K562 (cell line): ENCODE measurements at regions not wholly inside any gene's neighbourhood (a gene's known extent, or its start where the extent isn't known, plus 50 kb on each side); places are given as distances from the start of the nearest gene placed in this dataset.

Source experiments
- ATAC-seq: fragments of 200-7000 bp; cut with Tn5 transposase; 3 replicates; pipeline ENCODE4 v1.9.1; 2020; ENCODE audit warnings: moderate library complexity
- BruUV-seq: library from RNA; stranded (reverse); fragments of 400-500 nt; replicated peaks from 2 replicates; lab custom pipeline; 2021; lab: Mats Ljungman, UMichigan
- CTCF ChIA-PET: fragments of 300-600 bp; formaldehyde crosslinking; extraction: SDS; loops from one replicate; lab custom pipeline; 2021; ENCODE audit warnings: low intra/inter-chr PET ratio; lab: Yijun Ruan, JAX
- POLR2A ChIA-PET: fragments of 300-600, 350-650 bp; sonication (Branson Sonifier 250); formaldehyde crosslinking; extraction: SDS; loops from one replicate; lab custom pipeline; 2021; ENCODE audit warnings: antibody characterized with exemption, inconsistent platforms; lab: Yijun Ruan, JAX
- DNase-seq, 4 experiments: peaks; one replicate each; pipeline versions ENCODE4 v3.0.0 to v3.0.0-alpha.2; 2011 to 2018; ENCODE audit warnings: low spot score in 3 of 4, mixed read lengths in 3 of 4; ENCODE audit errors: extremely low read depth in 1 of 4
- FAIRE-seq: peaks from 2 replicates; lab custom pipeline; 2011; peaks lifted over from hg19 to GRCh38; lab: Jason Lieb, UNC
- H2AFZ ChIP-seq: 2 replicates; pipeline ENCODE4 v1.6.0; 2011; ENCODE audit warnings: low read depth, low read length, control low read depth, inconsistent platforms
- H3K27ac ChIP-seq: fragments of 200-600 bp; 3 replicates; pipeline ENCODE4 v1.8.0; 2011; ENCODE audit warnings: low read depth, mild to moderate bottlenecking, control low read depth, inconsistent platforms, low read length, moderate library complexity, mixed read lengths; ENCODE audit errors: extremely low read depth
- H3K27me3 ChIP-seq, 2 experiments: fragments of 300-600 bp in 1 of 2; 2 replicates in 1 of 2; 3 replicates in 1 of 2; pipeline versions ENCODE4 v1.6.0 to v1.8.0; 2011; ENCODE audit warnings: inconsistent platforms in 2 of 2, low read length in 2 of 2, mild to moderate bottlenecking in 1 of 2, mixed read lengths in 1 of 2, moderate library complexity in 1 of 2; ENCODE audit not compliant: control insufficient read depth in 2 of 2, insufficient read depth in 2 of 2
- H3K36me3 ChIP-seq: fragments of 300-600 bp; 3 replicates; pipeline ENCODE4 v1.8.0; 2011; ENCODE audit warnings: mild to moderate bottlenecking, low read length, inconsistent platforms; ENCODE audit not compliant: control insufficient read depth, insufficient read depth
- H3K4me1 ChIP-seq, 2 experiments: fragments of 200-600 bp in 1 of 2; replicated peaks in 1 of 2; 2 replicates in 1 of 2; 3 replicates in 1 of 2; pipeline versions ENCODE4 v1.5.1 to v1.8.0; 2011; ENCODE audit warnings: inconsistent platforms in 2 of 2, low read length in 2 of 2, mild to moderate bottlenecking in 1 of 2, mixed read lengths in 1 of 2, moderate library complexity in 1 of 2; ENCODE audit not compliant: control insufficient read depth in 2 of 2, insufficient read depth in 2 of 2
- H3K4me2 ChIP-seq: 2 replicates; pipeline ENCODE4 v1.6.1; 2011; ENCODE audit warnings: low read length, control low read depth, inconsistent platforms, mixed read lengths; ENCODE audit not compliant: insufficient read depth
- H3K4me3 ChIP-seq: fragments of 200-600 bp; sonication (generic), shearing (Covaris generic); 2 replicates; pipeline ENCODE4 v1.5.1; 2016; ENCODE audit warnings: control low read depth, inconsistent platforms
- H3K79me2 ChIP-seq: fragments of 200-600 bp; 3 replicates; pipeline ENCODE4 v1.8.0; 2011; ENCODE audit warnings: low read length, inconsistent platforms; ENCODE audit not compliant: control insufficient read depth, insufficient read depth
- H3K9ac ChIP-seq, 2 experiments: 2 replicates each; pipeline versions ENCODE4 v1.6.0 to v1.6.1; 2011; ENCODE audit warnings: low read depth in 2 of 2, low read length in 2 of 2, control low read depth in 1 of 2, inconsistent platforms in 1 of 2, mild to moderate bottlenecking in 1 of 2, mixed read lengths in 1 of 2; ENCODE audit not compliant: insufficient read depth in 1 of 2
- H3K9me1 ChIP-seq: one replicate; pipeline ENCODE4 v1.6.0; 2011; ENCODE audit warnings: inconsistent platforms, mild to moderate bottlenecking, low read length, moderate library complexity; ENCODE audit not compliant: control insufficient read depth, insufficient read depth
- H3K9me3 ChIP-seq: replicated peaks from 2 replicates; pipeline ENCODE4 v1.5.1; 2011; ENCODE audit warnings: low read depth, low read length, inconsistent platforms; ENCODE audit not compliant: control insufficient read depth, insufficient read depth
- H4K20me1 ChIP-seq: replicated peaks from 2 replicates; pipeline ENCODE4 v1.6.1; 2011; ENCODE audit warnings: low read length, inconsistent platforms, mixed read lengths; ENCODE audit not compliant: control insufficient read depth, insufficient read depth
- FOXM1 ChIP-seq, 2 experiments: fragments of 450-650 bp in 1 of 2; sonication (generic) in 1 of 2; formaldehyde crosslinking in 1 of 2; IDR thresholded peaks; 2 replicates each; pipeline versions ENCODE4 v1.6.1 to v1.9.0; 2017 to 2022; ENCODE audit warnings: low read depth in 2 of 2, mild to moderate bottlenecking in 2 of 2, missing genetic modification reagents in 1 of 2, moderate library complexity in 1 of 2
- GABPA ChIP-seq: fragments of 200-800 bp; sonication (Bioruptor generic); conservative IDR thresholded peaks from 2 replicates; pipeline ENCODE4 v1.6.1; 2016; ENCODE audit warnings: low read depth, missing genetic modification characterization, missing compliant biosample characterization
- MXI1 ChIP-seq: IDR thresholded peaks from 2 replicates; pipeline ENCODE4 v1.6.1; 2011; ENCODE audit warnings: low read depth, mild to moderate bottlenecking, improper control_type of control experiment, low read length
- MYNN ChIP-seq, 2 experiments: sonication (generic); formaldehyde crosslinking in 1 of 2; IDR thresholded peaks; 2 replicates each; pipeline versions ENCODE4 v1.5.0 to v1.6.1; 2016 to 2020; ENCODE audit warnings: antibody characterized with exemption in 1 of 2, missing genetic modification reagents in 1 of 2
- NFE2 ChIP-seq: IDR thresholded peaks from 2 replicates; pipeline ENCODE4 v1.6.1; 2014; ENCODE audit warnings: antibody characterized with exemption, low read depth
- PBX2 ChIP-seq, 2 experiments: IDR thresholded peaks in 1 of 2; conservative IDR thresholded peaks in 1 of 2; 2 replicates each; pipeline ENCODE4 v1.6.1; 2016; ENCODE audit warnings: low read depth in 2 of 2, mild to moderate bottlenecking in 1 of 2, missing compliant biosample characterization in 1 of 2, missing genetic modification characterization in 1 of 2, moderate library complexity in 1 of 2
- PCBP2 ChIP-seq: fragments of 200-400 bp; formaldehyde crosslinking; IDR thresholded peaks from 2 replicates; pipeline ENCODE4 v1.6.1; 2018; ENCODE audit warnings: low read length, low read depth, mild to moderate bottlenecking, moderate library complexity; ENCODE audit not compliant: poor library complexity, severe bottlenecking
- POLR2A ChIP-seq: fragments of 450-650 bp; conservative IDR thresholded peaks from 2 replicates; pipeline ENCODE4 v1.6.1; 2016
- SIN3A ChIP-seq, 2 experiments: fragments of 150-350 bp in 1 of 2; IDR thresholded peaks; 2 replicates each; pipeline ENCODE4 v1.6.1; 2011 to 2016; ENCODE audit warnings: borderline replicate concordance in 2 of 2, low read depth in 2 of 2, low read length in 2 of 2, mild to moderate bottlenecking in 2 of 2, moderate library complexity in 2 of 2; ENCODE audit not compliant: control insufficient read depth in 1 of 2
- SMAD1 ChIP-seq: fragments of 150-350 bp; IDR thresholded peaks from 2 replicates; pipeline ENCODE4 v1.6.1; 2014; ENCODE audit warnings: low read length, low read depth; ENCODE audit not compliant: partially characterized antibody
- TCFL5 ChIP-seq: fragments of 250-450 bp; sonication (Bioruptor Pico); conservative IDR thresholded peaks from 2 replicates; pipeline ENCODE4 v1.6.1; 2021; ENCODE audit warnings: mild to moderate bottlenecking, moderate library complexity, matching md5 sums
- ZNF253 ChIP-seq: fragments of 250-450 bp; sonication (Bioruptor Pico); conservative IDR thresholded peaks from 2 replicates; pipeline ENCODE4 v1.6.1; 2021; ENCODE audit warnings: mild to moderate bottlenecking
- ZNF354B ChIP-seq: fragments of 250-450 bp; sonication (Bioruptor Pico); IDR thresholded peaks from 2 replicates; pipeline ENCODE4 v1.4.0; 2020
- ZNF507 ChIP-seq: conservative IDR thresholded peaks from 2 replicates; pipeline ENCODE4 v1.6.1; 2017; ENCODE audit warnings: missing genetic modification characterization, missing compliant biosample characterization
- WGBS: fragments of 100-300 bp; shearing (Covaris generic); methylation state at CpG from one replicate; pipeline ENCODE4 v1.1.6; 2016; ENCODE audit warnings: low coverage, mixed read lengths; ENCODE audit not compliant: insufficient coverage; ENCODE audit errors: missing lambda C conversion rate; 5-methylcytosine and 5-hydroxymethylcytosine counted together
- in situ Hi-C: fragments of 300-500 bp; cut with MboI; formaldehyde crosslinking; loops from 4 replicates; pipeline ENCODE4 v1.15.0; 2018; ENCODE audit warnings: inconsistent platforms, mixed read lengths
- intact Hi-C: fragments of 100-400 bp; cut with micrococcal nuclease; formaldehyde crosslinking; loops from 2 replicates; pipeline ENCODE4 v1.14.2; 2022
- TF ChIP-seq, protein P1 (sequence below), 2 experiments: fragments of 450-650 bp in 1 of 2; IDR thresholded peaks; 2 replicates each; pipeline ENCODE4 v1.6.1; 2011 to 2017; ENCODE audit warnings: low read depth in 2 of 2, antibody characterized with exemption in 1 of 2, borderline replicate concordance in 1 of 2, low read length in 1 of 2, mild to moderate bottlenecking in 1 of 2, mixed read lengths in 1 of 2; ENCODE audit not compliant: control insufficient read depth in 1 of 2

- in situ Hi-C loops = no loop called here
- DNase-seq = no peak
- Histone ChIP-seq H3K9ac (no peak overlapping the region), H3K4me2 (no peak overlapping the region), H3K79me2 (no peaks in the 10 kb centered on the region), H3K9me3 (no peaks in the 10 kb centered on the region), H2AFZ (no peak overlapping the region), H3K27ac (no peak overlapping the region), H4K20me1 (no peaks in the 10 kb centered on the region), H3K4me1 (no peaks in the 10 kb centered on the region), H3K4me3 (no peak overlapping the region), H3K27me3 (no peaks in the 10 kb centered on the region), H3K36me3 (no peaks in the 10 kb centered on the region), H3K9me1 (no peaks in the 10 kb centered on the region)
- ATAC-seq = no peak
- intact Hi-C loops = no loop called here
- ChIA-PET CTCF (no interaction called here), POLR2A (no interaction called here)
- TF ChIP-seq SIN3A (IDR thresholded peaks at IDR 0.05; ENCODE audit: borderline replicate concordance in 2 of 2, control insufficient read depth in 1 of 2, low read depth in 2 of 2, low read length in 2 of 2) = no peak
- TF ChIP-seq, protein P1, sequence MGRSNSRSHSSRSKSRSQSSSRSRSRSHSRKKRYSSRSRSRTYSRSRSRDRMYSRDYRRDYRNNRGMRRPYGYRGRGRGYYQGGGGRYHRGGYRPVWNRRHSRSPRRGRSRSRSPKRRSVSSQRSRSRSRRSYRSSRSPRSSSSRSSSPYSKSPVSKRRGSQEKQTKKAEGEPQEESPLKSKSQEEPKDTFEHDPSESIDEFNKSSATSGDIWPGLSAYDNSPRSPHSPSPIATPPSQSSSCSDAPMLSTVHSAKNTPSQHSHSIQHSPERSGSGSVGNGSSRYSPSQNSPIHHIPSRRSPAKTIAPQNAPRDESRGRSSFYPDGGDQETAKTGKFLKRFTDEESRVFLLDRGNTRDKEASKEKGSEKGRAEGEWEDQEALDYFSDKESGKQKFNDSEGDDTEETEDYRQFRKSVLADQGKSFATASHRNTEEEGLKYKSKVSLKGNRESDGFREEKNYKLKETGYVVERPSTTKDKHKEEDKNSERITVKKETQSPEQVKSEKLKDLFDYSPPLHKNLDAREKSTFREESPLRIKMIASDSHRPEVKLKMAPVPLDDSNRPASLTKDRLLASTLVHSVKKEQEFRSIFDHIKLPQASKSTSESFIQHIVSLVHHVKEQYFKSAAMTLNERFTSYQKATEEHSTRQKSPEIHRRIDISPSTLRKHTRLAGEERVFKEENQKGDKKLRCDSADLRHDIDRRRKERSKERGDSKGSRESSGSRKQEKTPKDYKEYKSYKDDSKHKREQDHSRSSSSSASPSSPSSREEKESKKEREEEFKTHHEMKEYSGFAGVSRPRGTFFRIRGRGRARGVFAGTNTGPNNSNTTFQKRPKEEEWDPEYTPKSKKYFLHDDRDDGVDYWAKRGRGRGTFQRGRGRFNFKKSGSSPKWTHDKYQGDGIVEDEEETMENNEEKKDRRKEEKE (IDR thresholded peaks at IDR 0.05; ENCODE audit: borderline replicate concordance in 1 of 2, control insufficient read depth in 1 of 2, low read depth in 2 of 2, low read length in 1 of 2) = no peak
- no peak for TF ChIP-seq PCBP2
- TF ChIP-seq SMAD1 = no peak
- TF ChIP-seq ZNF253 (CRISPR knock-in tag) = no peak
- TF ChIP-seq MYNN (IDR thresholded peaks at IDR 0.05) = no peak
- TF ChIP-seq MYNN (CRISPR knock-in tag; IDR thresholded peaks at IDR 0.05) = no peak
- TF ChIP-seq NFE2 = no peak
- TF ChIP-seq ZNF354B = no peak
- TF ChIP-seq PBX2 (CRISPR knock-in tag; IDR thresholded peaks at IDR 0.05; ENCODE audit: low read depth) = no peak
- no peak for TF ChIP-seq PBX2 (tag; conservative IDR thresholded peaks at IDR 0.05; ENCODE audit: low read depth)
- no peak for TF ChIP-seq TCFL5
- TF ChIP-seq POLR2A = no peak
- no peak for TF ChIP-seq FOXM1 (IDR thresholded peaks at IDR 0.05; ENCODE audit: low read depth)
- TF ChIP-seq FOXM1 (CRISPR knock-in tag; IDR thresholded peaks at IDR 0.05; ENCODE audit: low read depth) = no peak
- TF ChIP-seq GABPA (tag) = no peak
- TF ChIP-seq ZNF507 (tag) = no peak
- TF ChIP-seq MXI1 = no peak
- BruUV-seq = no TSS peak
- FAIRE-seq = no peak
- WGBS = 1% methylated on average over 3 of the region's 3 CpGs
These were observed 169.7 kb upstream of the GALNT15 start for GRCh38 chr3:16004812-16005211.
